ENCODE measurements at regions not wholly inside any gene's neighbourhood (a gene's known extent, or its start where the extent isn't known, plus 50 kb on each side); places are given as distances from the start of the nearest gene placed in this dataset.

GRCh38 chr11:76721755-76722677, 51.5 kb upstream of the LRRC32 start:
- DNase-seq (ENCODE audit: low read depth, low spot score) (peak; percentile 49), FAIRE-seq (no peak)
- H3K4me2 ChIP-seq (ENCODE audit: control insufficient read depth, extremely low read depth, insufficient read depth, low read depth, low read length), result no peak overlapping the region
- H3K9ac ChIP-seq (ENCODE audit: control insufficient read depth, extremely low read depth, insufficient read depth, low read length), result no peak overlapping the region
- H4K20me1 ChIP-seq (ENCODE audit: control insufficient read depth, extremely low read depth, insufficient read depth, low read length), result no peaks in the 10 kb centered on the region
- H3K4me3 ChIP-seq (ENCODE audit: control insufficient read depth in 2 of 3, extremely low read depth in 1 of 3, insufficient read depth in 2 of 3, low read depth in 1 of 3, low read length in 3 of 3), result no peak overlapping the region
- H3K27ac ChIP-seq (ENCODE audit: control insufficient read depth, insufficient read depth, low read length), result no peak overlapping the region
- TF ChIP-seq, protein P1, sequence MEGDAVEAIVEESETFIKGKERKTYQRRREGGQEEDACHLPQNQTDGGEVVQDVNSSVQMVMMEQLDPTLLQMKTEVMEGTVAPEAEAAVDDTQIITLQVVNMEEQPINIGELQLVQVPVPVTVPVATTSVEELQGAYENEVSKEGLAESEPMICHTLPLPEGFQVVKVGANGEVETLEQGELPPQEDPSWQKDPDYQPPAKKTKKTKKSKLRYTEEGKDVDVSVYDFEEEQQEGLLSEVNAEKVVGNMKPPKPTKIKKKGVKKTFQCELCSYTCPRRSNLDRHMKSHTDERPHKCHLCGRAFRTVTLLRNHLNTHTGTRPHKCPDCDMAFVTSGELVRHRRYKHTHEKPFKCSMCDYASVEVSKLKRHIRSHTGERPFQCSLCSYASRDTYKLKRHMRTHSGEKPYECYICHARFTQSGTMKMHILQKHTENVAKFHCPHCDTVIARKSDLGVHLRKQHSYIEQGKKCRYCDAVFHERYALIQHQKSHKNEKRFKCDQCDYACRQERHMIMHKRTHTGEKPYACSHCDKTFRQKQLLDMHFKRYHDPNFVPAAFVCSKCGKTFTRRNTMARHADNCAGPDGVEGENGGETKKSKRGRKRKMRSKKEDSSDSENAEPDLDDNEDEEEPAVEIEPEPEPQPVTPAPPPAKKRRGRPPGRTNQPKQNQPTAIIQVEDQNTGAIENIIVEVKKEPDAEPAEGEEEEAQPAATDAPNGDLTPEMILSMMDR (optimal IDR thresholded peaks at IDR 0.05 in 1 of 3, IDR thresholded peaks at IDR 0.05 in 1 of 3, conservative IDR thresholded peaks at IDR 0.05 in 1 of 3; ENCODE audit: extremely low read depth in 1 of 3, insufficient read depth in 2 of 3, low read length in 3 of 3), result peak; percentile 91 to 94 (median 92)
- no peak for TF ChIP-seq EZH2 (IDR thresholded peaks at IDR 0.05; ENCODE audit: low read length)
- no peaks in the 10 kb centered on the region for H3K9me1 ChIP-seq (ENCODE audit: control insufficient read depth, extremely low read depth, insufficient read depth, low read length)
- H2AFZ ChIP-seq (ENCODE audit: control insufficient read depth, low read length), result no peak overlapping the region
- H3K36me3 ChIP-seq (ENCODE audit: control insufficient read depth in 2 of 2, extremely low read depth in 1 of 2, insufficient read depth in 2 of 2, low read length in 2 of 2), result no peaks in the 10 kb centered on the region
- no peaks in the 10 kb centered on the region for H3K4me1 ChIP-seq (ENCODE audit: control insufficient read depth, extremely low read depth, insufficient read depth, low read length)
- H3K9me3 ChIP-seq (ENCODE audit: control insufficient read depth, low read depth, low read length), result no peaks in the 10 kb centered on the region
- dilution Hi-C loops (cut with MboI; ENCODE audit: extremely low pct_ligation_motif_present, low sequenced_read_pairs), result no loop called here
- H3K79me2 ChIP-seq (ENCODE audit: control insufficient read depth, insufficient read depth, low read length), result no peaks in the 10 kb centered on the region
- peaks cover 18% of the 10 kb centered on the region for H3K27me3 ChIP-seq (ENCODE audit: control insufficient read depth, extremely low read depth, insufficient read depth, low read length)

DNA sequence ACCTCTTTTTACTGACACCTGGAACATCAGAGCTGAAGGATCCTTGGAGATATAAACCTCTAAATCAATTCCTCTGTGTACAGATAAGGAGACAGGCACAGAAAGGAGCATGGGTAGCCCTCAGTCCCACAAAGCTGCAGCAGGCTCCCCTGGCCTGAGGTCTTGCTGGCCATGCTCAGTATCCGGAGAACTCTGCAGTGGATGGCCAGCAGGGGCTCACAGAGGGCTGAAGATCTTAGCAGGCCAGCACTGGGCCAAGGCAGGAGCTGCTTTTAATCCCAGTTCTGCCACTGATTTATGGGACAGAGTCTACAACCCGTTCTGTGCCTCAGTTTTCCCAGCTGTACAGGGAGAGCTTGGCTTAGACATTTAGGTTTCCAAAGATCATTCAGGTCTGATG, 52.6 kb upstream of the LRRC32 start:
- Histone ChIP-seq H2AFZ (ENCODE audit: control insufficient read depth, low read length) (no peak overlapping the region), H3K36me3 (ENCODE audit: control insufficient read depth in 2 of 2, extremely low read depth in 1 of 2, insufficient read depth in 2 of 2, low read length in 2 of 2) (no peaks in the 10 kb centered on the region), H3K9ac (ENCODE audit: control insufficient read depth, extremely low read depth, insufficient read depth, low read length) (no peak overlapping the region), H3K27ac (ENCODE audit: control insufficient read depth, insufficient read depth, low read length) (no peak overlapping the region), H3K9me3 (ENCODE audit: control insufficient read depth, low read depth, low read length) (no peaks in the 10 kb centered on the region), H3K4me2 (ENCODE audit: control insufficient read depth, extremely low read depth, insufficient read depth, low read depth, low read length) (no peak overlapping the region), H3K4me3 (ENCODE audit: control insufficient read depth in 2 of 3, extremely low read depth in 1 of 3, insufficient read depth in 2 of 3, low read depth in 1 of 3, low read length in 3 of 3) (no peak overlapping the region), H4K20me1 (ENCODE audit: control insufficient read depth, extremely low read depth, insufficient read depth, low read length) (no peaks in the 10 kb centered on the region), H3K9me1 (ENCODE audit: control insufficient read depth, extremely low read depth, insufficient read depth, low read length) (no peaks in the 10 kb centered on the region), H3K79me2 (ENCODE audit: control insufficient read depth, insufficient read depth, low read length) (no peaks in the 10 kb centered on the region), H3K27me3 (ENCODE audit: control insufficient read depth, extremely low read depth, insufficient read depth, low read length) (peaks cover 18% of the 10 kb centered on the region), H3K4me1 (ENCODE audit: control insufficient read depth, extremely low read depth, insufficient read depth, low read length) (no peaks in the 10 kb centered on the region)
- no peak for FAIRE-seq
- DNase-seq (ENCODE audit: low read depth, low spot score), result no peak
- dilution Hi-C loops (cut with MboI; ENCODE audit: extremely low pct_ligation_motif_present, low sequenced_read_pairs), result no loop called here
- TF ChIP-seq, protein P1 (optimal IDR thresholded peaks at IDR 0.05 in 1 of 3, IDR thresholded peaks at IDR 0.05 in 1 of 3, conservative IDR thresholded peaks at IDR 0.05 in 1 of 3; ENCODE audit: extremely low read depth in 1 of 3, insufficient read depth in 2 of 3, low read length in 3 of 3), result no peak
- TF ChIP-seq EZH2 (IDR thresholded peaks at IDR 0.05; ENCODE audit: low read length), result no peak

Data from keratinocyte (primary cell).